DOHH2 (cell line): ENCODE measurements at regions not wholly inside any gene's neighbourhood (a gene's known extent, or its start where the extent isn't known, plus 50 kb on each side); places are given as distances from the start of the nearest gene placed in this dataset.

Experiments
- H3F3A ChIP-seq: fragments of 200-600 bp; sonication (generic), shearing (Covaris generic); 2 replicates; pipeline ENCODE4 v1.6.0; 2016; ENCODE audit warnings: antibody characterized with exemption, mild to moderate bottlenecking; ENCODE audit not compliant: control insufficient read depth, insufficient read depth
- H3K27ac ChIP-seq: fragments of 200-600 bp; sonication (generic); 2 replicates; pipeline ENCODE4 v1.5.1; 2014; ENCODE audit warnings: low read depth, mild to moderate bottlenecking, low read length, moderate library complexity
- H3K27me3 ChIP-seq: fragments of 200-600 bp; sonication (generic); 2 replicates; pipeline ENCODE4 v1.6.1; 2014; ENCODE audit warnings: mild to moderate bottlenecking, low read length, mixed read lengths; ENCODE audit not compliant: control insufficient read depth
- H3K36me3 ChIP-seq: fragments of 200-600 bp; sonication (generic); 2 replicates; pipeline ENCODE4 v1.6.1; 2014; ENCODE audit warnings: mild to moderate bottlenecking, low read length, moderate library complexity, mixed read lengths; ENCODE audit not compliant: control insufficient read depth
- H3K4me1 ChIP-seq: fragments of 200-600 bp; sonication (generic); 2 replicates; pipeline ENCODE4 v1.6.1; 2014; ENCODE audit warnings: mild to moderate bottlenecking, low read length, mixed read lengths; ENCODE audit not compliant: control insufficient read depth
- H3K4me2 ChIP-seq: fragments of 200-600 bp; sonication (generic); 2 replicates; pipeline ENCODE4 v1.6.0; 2014; ENCODE audit warnings: mild to moderate bottlenecking, low read length, moderate library complexity
- H3K4me3 ChIP-seq: fragments of 200-600 bp; sonication (generic); 2 replicates; pipeline ENCODE4 v1.5.1; 2014; ENCODE audit warnings: mild to moderate bottlenecking, low read length, mixed read lengths
- H3K79me2 ChIP-seq: fragments of 200-600 bp; sonication (generic); 2 replicates; pipeline ENCODE4 v1.6.1; 2014; ENCODE audit warnings: mild to moderate bottlenecking, low read length, mixed read lengths; ENCODE audit not compliant: control insufficient read depth
- H3K9me2 ChIP-seq: fragments of 200-600 bp; sonication (generic); replicated peaks from 2 replicates; pipeline ENCODE4 v1.6.1; 2014; ENCODE audit warnings: mild to moderate bottlenecking, low read length, mixed read lengths; ENCODE audit not compliant: control insufficient read depth
- H3K9me3 ChIP-seq: fragments of 200-600 bp; sonication (generic); 2 replicates; pipeline ENCODE4 v1.6.1; 2014; ENCODE audit warnings: antibody characterized with exemption, low read length, mixed read lengths; ENCODE audit not compliant: control insufficient read depth, insufficient read depth
- H4K20me1 ChIP-seq: fragments of 200-600 bp; sonication (generic); 2 replicates; pipeline ENCODE4 v1.6.0; 2014; ENCODE audit warnings: low read depth, mild to moderate bottlenecking, antibody characterized with exemption, low read length, moderate library complexity; ENCODE audit not compliant: control insufficient read depth, insufficient read depth
- CTCF ChIP-seq: fragments of 200-600 bp; sonication (generic); IDR thresholded peaks from one replicate; pipeline ENCODE4 v1.5.1; 2014; ENCODE audit warnings: antibody characterized with exemption, mild to moderate bottlenecking, low read depth, low read length; ENCODE audit not compliant: poor library complexity, severe bottlenecking
- EZH2phosphoT487 ChIP-seq: fragments of 200-600 bp; sonication (generic); IDR thresholded peaks from 2 replicates; pipeline ENCODE4 v1.6.1; 2017; ENCODE audit warnings: borderline replicate concordance, mild to moderate bottlenecking, antibody characterized with exemption, low read length, moderate library complexity, mixed read lengths

DNA sequence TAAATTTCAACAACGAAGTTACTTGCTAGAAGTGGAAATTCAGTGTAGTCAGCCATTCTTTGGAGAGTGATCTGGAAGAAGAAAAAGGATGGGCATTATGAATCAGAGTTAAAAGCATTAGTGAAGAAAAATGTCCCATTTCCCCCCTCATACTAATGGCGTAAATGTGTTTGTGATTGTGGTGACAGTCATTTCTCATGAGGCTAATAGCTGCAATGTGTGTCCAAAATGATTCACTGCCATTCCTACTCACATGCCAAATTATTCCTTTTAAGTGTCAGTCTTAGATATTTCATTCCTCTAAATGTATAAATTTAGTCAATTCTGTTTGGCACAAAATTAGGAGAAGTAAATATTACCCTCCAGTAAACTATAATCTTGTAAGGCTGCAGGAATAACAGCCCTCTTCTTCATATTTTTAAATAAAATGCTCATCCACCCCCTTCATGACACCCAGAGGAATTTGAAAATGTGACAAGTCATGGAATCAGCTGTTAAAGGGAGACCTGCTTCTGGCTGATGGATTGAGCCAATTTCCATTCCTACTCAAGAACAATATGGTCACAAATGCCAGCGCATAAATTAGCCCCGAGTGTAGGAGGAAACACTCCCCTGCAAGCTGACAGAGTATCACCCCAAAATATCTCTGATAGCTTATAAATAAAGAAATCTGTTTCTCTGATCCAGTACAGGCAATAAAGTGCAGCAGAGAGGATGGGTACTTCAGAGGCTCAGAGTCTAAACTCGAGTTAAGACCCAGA, 912.3 kb upstream of the SEL1L start:
- no peak for TF ChIP-seq EZH2phosphoT487
- TF ChIP-seq CTCF = no peak
- H3K36me3 ChIP-seq = no peaks in the 10 kb centered on the region
- H3K27ac ChIP-seq = no peak overlapping the region
- H3F3A ChIP-seq = no peaks in the 10 kb centered on the region
- H3K4me3 ChIP-seq = no peak overlapping the region
- no peaks in the 10 kb centered on the region for H3K4me1 ChIP-seq
- no peaks in the 10 kb centered on the region for H3K9me3 ChIP-seq
- H3K4me2 ChIP-seq = no peak overlapping the region
- no peaks in the 10 kb centered on the region for H4K20me1 ChIP-seq
- H3K79me2 ChIP-seq = no peaks in the 10 kb centered on the region
- no peaks in the 10 kb centered on the region for H3K27me3 ChIP-seq
- H3K9me2 ChIP-seq = peaks cover 3% of the 10 kb centered on the region; the same call in 1 of the 2 replicates

- Histone ChIP-seq H3K79me2 (no peaks in the 10 kb centered on the region), H3K36me3 (no peaks in the 10 kb centered on the region), H4K20me1 (no peaks in the 10 kb centered on the region), H3K9me2 (peaks cover 3% of the 10 kb centered on the region; the same call in 1 of the 2 replicates), H3K4me3 (no peak overlapping the region), H3K4me1 (no peaks in the 10 kb centered on the region), H3K4me2 (no peak overlapping the region), H3K27me3 (no peaks in the 10 kb centered on the region), H3F3A (no peaks in the 10 kb centered on the region), H3K9me3 (no peaks in the 10 kb centered on the region), H3K27ac (no peak overlapping the region)
- TF ChIP-seq EZH2phosphoT487 (no peak), CTCF (no peak)
Measured at GRCh38 chr14:82447586-82447985, 913.9 kb upstream of the SEL1L start.

DNA sequence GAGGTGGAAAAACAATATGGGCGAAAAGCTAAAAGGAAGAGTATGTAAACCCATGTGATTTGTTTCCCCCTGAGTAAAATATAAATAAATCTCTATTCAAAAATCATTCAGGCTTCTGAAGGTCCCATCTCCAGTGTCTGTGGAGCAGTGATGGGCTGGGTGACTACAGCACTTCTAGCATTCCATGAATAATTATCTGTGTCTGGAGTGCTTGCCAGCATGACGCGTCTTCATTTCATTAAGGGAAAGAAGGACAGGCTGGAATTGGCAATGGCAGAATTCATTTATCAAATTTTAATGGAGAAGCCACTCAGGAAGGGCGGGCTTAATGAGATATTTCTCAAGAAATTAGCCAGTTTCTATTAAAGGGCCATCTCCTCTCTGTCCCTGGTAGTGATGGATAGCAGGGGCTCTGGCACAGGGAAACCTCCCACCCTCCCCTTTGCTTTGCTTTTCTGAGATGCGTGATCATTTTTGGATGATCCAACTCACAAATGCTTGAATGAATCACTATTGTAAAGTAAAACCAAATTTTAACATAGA, 916.3 kb upstream of the SEL1L start:
- Histone ChIP-seq H3K27me3 (no peaks in the 10 kb centered on the region), H3K79me2 (no peaks in the 10 kb centered on the region), H3K27ac (no peak overlapping the region), H3K9me3 (no peaks in the 10 kb centered on the region), H3F3A (no peaks in the 10 kb centered on the region), H3K36me3 (no peaks in the 10 kb centered on the region), H3K4me2 (no peak overlapping the region), H3K4me1 (no peaks in the 10 kb centered on the region), H3K9me2 (peaks cover 3% of the 10 kb centered on the region; the same call in 1 of the 2 replicates), H4K20me1 (no peaks in the 10 kb centered on the region), H3K4me3 (no peak overlapping the region)
- no peak for TF ChIP-seq CTCF
- TF ChIP-seq EZH2phosphoT487 = no peak
